DMS153 (cell line): ENCODE measurements at regions not wholly inside any gene's neighbourhood (a gene's known extent, or its start where the extent isn't known, plus 50 kb on each side); places are given as distances from the start of the nearest gene placed in this dataset.

Experiments
- DNase-seq: peaks from one replicate; lab custom pipeline; 2025; lab: John Stamatoyannopoulos, UW

GRCh38 chr13:97057176-97057575, 62.9 kb upstream of the OXGR1 start:
- no peak for DNase-seq

- no peak for DNase-seq
These were observed 64.1 kb upstream of the OXGR1 start for GRCh38 chr13:97058391-97058790.

GRCh38 chr13:97058926-97059325, 64.7 kb upstream of the OXGR1 start:
- no peak for DNase-seq

GRCh38 chr13:97067017-97067895, 73.0 kb upstream of the OXGR1 start:
- DNase-seq: no peak

GRCh38 chr13:97068151-97068550, 73.9 kb upstream of the OXGR1 start:
- peak; percentile 72 for DNase-seq

GRCh38 chr13:97069050-97069815, 75.0 kb upstream of the OXGR1 start:
- no peak for DNase-seq

- no peak for DNase-seq
These were observed 78.0 kb upstream of the OXGR1 start for GRCh38 chr13:97072297-97072696.

- DNase-seq: no peak
These were observed 80.3 kb upstream of the OXGR1 start for GRCh38 chr13:97074618-97075017.

GRCh38 chr13:97076898-97077297, 82.6 kb upstream of the OXGR1 start:
- no peak for DNase-seq

- DNase-seq: no peak
These were observed 83.1 kb upstream of the OXGR1 start for GRCh38 chr13:97077341-97077740.

- no peak for DNase-seq
These were observed 85.5 kb upstream of the OXGR1 start for GRCh38 chr13:97079726-97080125.

GRCh38 chr13:97082461-97083207, 88.4 kb upstream of the OXGR1 start:
- no peak for DNase-seq

GRCh38 chr13:97091196-97091595, 96.9 kb upstream of the OXGR1 start:
- no peak for DNase-seq

GRCh38 chr13:97100821-97101220, 106.5 kb upstream of the OXGR1 start:
- DNase-seq: no peak

- no peak for DNase-seq
These were observed 107.8 kb upstream of the OXGR1 start for GRCh38 chr13:97101912-97102708.

GRCh38 chr13:97106323-97106722, 112.0 kb upstream of the OXGR1 start:
- no peak for DNase-seq

GRCh38 chr13:97107815-97108529, 113.7 kb upstream of the OXGR1 start:
- no peak for DNase-seq

GRCh38 chr13:97108530-97108900, 113.6 kb upstream of the MBNL2 start:
- no peak for DNase-seq

- no peak for DNase-seq
These were observed 112.9 kb upstream of the MBNL2 start for GRCh38 chr13:97109256-97109655.

- peak; percentile 87 for DNase-seq
These were observed 112.2 kb upstream of the MBNL2 start for GRCh38 chr13:97109841-97110492.

GRCh38 chr13:97110936-97111335, 111.2 kb upstream of the MBNL2 start:
- no peak for DNase-seq
